Small intestine (tissue), 7 donors: ENCODE measurements at regions not wholly inside any gene's neighbourhood (a gene's known extent, or its start where the extent isn't known, plus 50 kb on each side); places are given as distances from the start of the nearest gene placed in this dataset.

ENCODE experiments used
- DNase-seq, 2 donors: peaks; one replicate each; pipeline versions ENCODE4 v3.0.0 to v3.0.0-alpha.2; 2013
- FAIRE-seq: peaks from 2 replicates; lab custom pipeline; 2012; peaks lifted over from hg19 to GRCh38; lab: Jason Lieb, UNC
- H3K27ac ChIP-seq, 3 donors: one replicate each; pipeline ENCODE4 v1.5.1; 2013; ENCODE audit warnings: low read length in 2 of 3, mild to moderate bottlenecking in 2 of 3, control low read depth in 1 of 3, inconsistent platforms in 1 of 3, low read depth in 1 of 3, moderate library complexity in 1 of 3
- H3K27me3 ChIP-seq, 3 donors: one replicate each; pipeline ENCODE4 v1.6.1; 2013; ENCODE audit warnings: low read length in 3 of 3, inconsistent platforms in 1 of 3; ENCODE audit not compliant: control insufficient read depth in 3 of 3, insufficient read depth in 3 of 3
- H3K36me3 ChIP-seq, 3 donors: one replicate each; pipeline ENCODE4 v1.6.1; 2013; ENCODE audit warnings: low read length in 3 of 3, inconsistent platforms in 1 of 3, low read depth in 1 of 3, mild to moderate bottlenecking in 1 of 3, moderate library complexity in 1 of 3; ENCODE audit not compliant: control insufficient read depth in 3 of 3, insufficient read depth in 2 of 3
- H3K4me1 ChIP-seq, 3 donors: one replicate each; pipeline ENCODE4 v1.6.1; 2013; ENCODE audit warnings: low read length in 2 of 3, inconsistent platforms in 1 of 3, low read depth in 1 of 3, mild to moderate bottlenecking in 1 of 3, moderate library complexity in 1 of 3; ENCODE audit not compliant: control insufficient read depth in 3 of 3, insufficient read depth in 2 of 3
- H3K4me3 ChIP-seq, 3 donors: one replicate each; pipeline ENCODE4 v1.5.1; 2013; ENCODE audit warnings: low read length in 3 of 3, control low read depth in 1 of 3, inconsistent platforms in 1 of 3, low read depth in 1 of 3, mild to moderate bottlenecking in 1 of 3, moderate library complexity in 1 of 3
- H3K9me3 ChIP-seq, 2 donors: one replicate each; pipeline ENCODE4 v1.6.1; 2013; ENCODE audit warnings: low read depth in 1 of 2, low read length in 1 of 2; ENCODE audit not compliant: control insufficient read depth in 2 of 2, insufficient read depth in 1 of 2
- WGBS, 3 donors: extraction: QIAGEN DNeasy Blood & Tissue Kit; methylation state at CpG; one replicate each; pipeline ENCODE4 v1.1.7; 2013; 5-methylcytosine and 5-hydroxymethylcytosine counted together
- donor health status: healthy with polysubstance abuse.
- donor health status: control.
- donor health status: control.
- donor health status: Bipolar disorder and iron deficiency.
- donor health status: healthy.

DNA sequence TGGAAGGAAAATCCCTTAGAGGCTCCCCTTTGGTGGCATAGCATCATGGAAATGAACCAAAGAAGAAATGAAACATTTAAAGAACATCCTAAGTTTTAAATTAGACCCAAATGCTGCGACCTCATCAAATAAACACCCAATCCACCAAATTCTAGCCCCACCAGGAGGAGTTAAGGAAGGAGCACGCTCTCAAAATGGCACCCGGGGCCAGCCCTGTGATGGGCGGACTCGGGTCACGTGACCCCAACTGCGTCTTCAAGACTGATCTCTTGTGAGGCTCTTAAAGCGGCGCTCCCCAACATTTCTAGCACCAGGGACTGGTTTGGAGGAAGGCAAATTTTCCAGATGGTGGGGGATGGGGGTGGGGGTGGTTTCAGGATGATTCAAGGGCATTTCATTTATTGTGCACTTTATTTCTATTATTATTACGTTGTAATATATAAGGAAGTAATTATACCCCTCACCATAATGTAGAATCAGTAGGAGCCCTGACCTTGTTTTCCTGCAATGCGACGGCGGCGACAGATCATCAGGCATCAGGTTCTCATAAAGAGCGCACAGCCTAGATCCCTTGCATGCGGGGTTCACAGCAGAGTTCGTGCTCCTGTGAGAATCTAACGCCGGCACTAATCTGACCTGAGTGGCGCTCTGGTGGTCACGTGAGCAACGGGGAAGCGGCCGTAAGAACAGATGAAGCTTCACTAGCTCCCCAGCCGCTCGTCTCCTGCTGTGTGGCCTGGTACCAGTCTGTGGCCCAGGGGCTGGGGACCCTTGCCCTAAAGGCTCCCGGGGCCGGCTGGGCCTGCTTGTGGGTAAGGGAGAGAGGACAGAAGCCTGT is 55.3 kb upstream of the SLC22A11 start:
- H3K27me3 ChIP-seq, result peaks cover 0 to 4% (median 0%) of the 10 kb centered on the region in 3 donors
- DNase-seq, result no peak
- H3K27ac ChIP-seq, result no peak overlapping the region
- no peak for FAIRE-seq
- H3K4me1 ChIP-seq, result peaks cover 0 to 15% (median 0%) of the 10 kb centered on the region in 3 donors
- 79 to 82% (median 81%) methylated on average over 27 to 28 of the region's 28 CpGs for WGBS, 3 donors
- no peak overlapping the region for H3K4me3 ChIP-seq
- H3K9me3 ChIP-seq, result peaks cover 0 to 14% of the 10 kb centered on the region in 2 donors
- H3K36me3 ChIP-seq, result no peaks in the 10 kb centered on the region

DNA sequence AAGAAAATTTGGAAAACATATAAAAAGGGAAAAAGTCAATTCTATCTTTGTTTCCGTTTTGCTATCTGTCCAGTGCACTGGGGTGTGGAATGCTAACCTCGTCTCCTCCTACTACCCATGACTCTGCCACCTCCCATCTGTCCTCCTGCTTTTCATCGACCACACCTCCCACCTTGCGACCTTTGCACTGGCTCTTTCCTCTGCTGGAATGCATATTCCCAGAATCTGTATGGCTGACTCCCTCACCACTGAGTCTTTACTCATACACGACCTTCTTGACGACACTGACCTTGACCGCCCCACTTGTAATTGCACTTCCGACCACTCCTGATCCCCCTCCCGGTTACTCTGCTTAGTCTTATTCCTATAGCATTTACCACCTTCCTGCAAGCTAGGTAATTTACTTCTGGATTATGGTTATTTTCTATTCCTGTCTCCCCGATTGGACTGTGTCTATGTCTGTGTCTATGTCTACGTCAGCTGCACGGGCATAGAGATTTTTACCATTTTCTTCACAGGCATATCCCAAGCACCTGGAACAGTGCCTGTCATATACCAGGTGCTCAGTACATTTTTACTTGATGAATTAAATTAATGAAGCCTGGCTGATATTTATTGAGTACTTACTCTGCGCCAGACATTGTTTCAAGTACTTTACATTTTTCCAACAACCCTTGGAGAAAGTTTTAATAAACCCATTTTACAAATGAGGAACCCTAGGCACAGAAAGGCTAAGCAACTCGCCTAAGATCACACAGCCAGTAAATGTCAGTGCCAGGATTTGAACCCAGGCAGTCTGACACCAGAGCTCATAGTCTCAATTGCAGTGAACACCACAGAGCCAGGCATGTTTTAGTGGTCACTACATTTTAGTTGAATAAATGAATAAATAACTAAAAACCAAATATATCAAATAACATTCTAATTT is 54.0 kb upstream of the SLC22A11 start:
- H3K27ac ChIP-seq, result peak overlapping the region in 1 of 3 donors; percentile 54

DNA sequence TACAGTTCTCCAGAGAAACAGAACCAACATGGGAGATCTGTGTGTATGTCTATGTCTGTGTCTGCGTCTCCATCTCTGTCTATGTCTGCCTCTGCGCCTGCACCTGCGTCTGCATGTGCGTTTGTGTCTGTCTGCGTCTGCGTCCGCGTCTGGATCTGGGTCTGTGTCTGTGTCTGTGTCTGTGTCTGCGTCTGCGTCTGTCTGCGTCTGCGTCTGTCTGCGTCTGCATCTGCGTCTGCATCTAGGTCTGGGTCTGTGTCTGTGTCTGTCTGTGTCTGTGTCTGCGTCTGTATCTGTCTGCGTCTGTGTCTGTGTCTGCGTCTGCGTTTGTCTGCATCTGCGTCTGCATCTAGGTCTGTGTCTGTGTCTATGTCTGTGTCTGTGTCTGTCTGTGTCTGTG is 53.1 kb upstream of the SLC22A11 start:
- WGBS, 3 donors, result 85 to 92% (median 88%) methylated on average over 19 of the region's 19 CpGs
- peak overlapping the region in 1 of 3 donors; percentile 6 for H3K27ac ChIP-seq
- peaks cover 0 to 15% (median 0%) of the 10 kb centered on the region in 3 donors for H3K4me1 ChIP-seq
- peaks cover 0 to 5% (median 0%) of the 10 kb centered on the region in 3 donors for H3K27me3 ChIP-seq
- H3K4me3 ChIP-seq, result no peak overlapping the region
- DNase-seq, result peak in 1 of 2 donors; percentile 8
- H3K9me3 ChIP-seq, result peaks cover 0 to 18% of the 10 kb centered on the region in 2 donors
- no peaks in the 10 kb centered on the region for H3K36me3 ChIP-seq
- no peak for FAIRE-seq

More for the DNA sequence above, 54.0 kb upstream of the SLC22A11 start:
- no peak for FAIRE-seq
- 20 to 53% (median 35%) methylated on average over 14 of the region's 14 CpGs for WGBS, 3 donors
- peaks cover 0 to 15% (median 0%) of the 10 kb centered on the region in 3 donors for H3K4me1 ChIP-seq
- H3K36me3 ChIP-seq, result no peaks in the 10 kb centered on the region
- peak; percentile 85 to 92 for DNase-seq
- H3K27me3 ChIP-seq, result peaks cover 0 to 5% (median 0%) of the 10 kb centered on the region in 3 donors
- H3K4me3 ChIP-seq, result peak overlapping the region in 1 of 3 donors; percentile 5
- H3K9me3 ChIP-seq, result peaks cover 0 to 18% of the 10 kb centered on the region in 2 donors

DNA sequence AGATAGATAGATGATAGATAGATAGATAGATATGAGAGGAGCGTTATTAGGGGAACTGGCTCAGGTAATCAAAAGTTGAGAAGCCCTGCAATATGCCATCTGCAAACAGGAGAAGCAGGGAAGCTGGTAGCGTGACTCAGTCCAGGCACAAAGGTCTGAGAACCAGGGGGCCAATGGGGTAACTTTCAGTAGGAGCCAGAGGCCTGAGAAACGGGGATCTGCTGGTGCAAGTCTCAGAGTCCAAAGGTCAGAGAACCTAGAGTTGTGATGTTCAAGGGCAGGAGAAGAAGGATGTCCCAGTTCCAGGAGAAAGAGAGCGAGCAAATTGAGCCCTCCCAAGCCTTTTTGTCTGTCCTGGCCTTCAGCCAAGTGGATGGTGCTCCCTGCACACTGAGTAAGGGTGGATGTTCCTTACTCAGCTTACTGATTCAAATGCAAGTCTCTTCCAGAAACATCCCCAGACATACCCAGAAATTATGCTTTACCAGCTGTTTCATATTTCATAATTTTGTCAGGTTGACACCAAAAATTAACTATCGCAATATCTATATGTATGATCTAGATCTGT is 52.5 kb upstream of the SLC22A11 start:
- H3K27ac ChIP-seq, result no peak overlapping the region
- H3K27me3 ChIP-seq, result peaks cover 0 to 5% (median 4%) of the 10 kb centered on the region in 3 donors
- peaks cover 0 to 18% of the 10 kb centered on the region in 2 donors for H3K9me3 ChIP-seq
- FAIRE-seq (no peak), DNase-seq (peak; percentile 54 to 73)
- H3K4me1 ChIP-seq, result peaks cover 0 to 15% (median 0%) of the 10 kb centered on the region in 3 donors
- WGBS, 3 donors, result 37 to 65% (median 40%) methylated on average over 5 of the region's 5 CpGs
- H3K4me3 ChIP-seq, result no peak overlapping the region
- H3K36me3 ChIP-seq, result no peaks in the 10 kb centered on the region

DNA sequence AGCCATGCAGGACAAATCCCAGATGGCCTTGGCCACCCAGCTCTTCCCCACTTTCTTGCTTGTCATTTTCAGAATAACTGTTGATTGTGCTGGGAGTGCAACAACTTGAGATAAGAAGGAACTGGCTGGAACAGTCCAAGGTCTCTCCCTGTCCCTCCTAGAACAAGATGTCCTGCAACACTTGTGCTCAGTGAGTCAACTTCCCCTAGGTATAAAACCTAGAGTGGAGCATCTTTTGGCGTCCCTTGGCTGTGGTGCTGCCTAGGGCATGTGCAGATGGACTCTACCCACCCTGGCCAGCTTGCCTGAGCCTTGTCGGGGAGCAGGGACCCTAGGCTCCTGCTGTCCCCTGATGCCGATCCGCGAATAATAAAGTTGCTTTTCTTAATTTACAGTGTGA is 50.7 kb upstream of the SLC22A11 start:
- no peaks in the 10 kb centered on the region for H3K36me3 ChIP-seq
- no peak for DNase-seq
- peaks cover 0 to 5% (median 4%) of the 10 kb centered on the region in 3 donors for H3K27me3 ChIP-seq
- WGBS, 3 donors, result 89 to 91% (median 90%) methylated on average over 5 of the region's 5 CpGs
- peaks cover 0 to 18% of the 10 kb centered on the region in 2 donors for H3K9me3 ChIP-seq
- H3K27ac ChIP-seq, result no peak overlapping the region
- H3K4me3 ChIP-seq, result no peak overlapping the region
- H3K4me1 ChIP-seq, result peaks cover 0 to 15% (median 0%) of the 10 kb centered on the region in 3 donors
- FAIRE-seq, result no peak
